GM12874 (cell line): ENCODE measurements at regions not wholly inside any gene's neighbourhood (a gene's known extent, or its start where the extent isn't known, plus 50 kb on each side); places are given as distances from the start of the nearest gene placed in this dataset.

Experiments used
- TF ChIP-seq, protein P1 (sequence below): IDR thresholded peaks from 2 replicates; pipeline ENCODE4 v1.5.1; 2011; ENCODE audit warnings: low read depth, mild to moderate bottlenecking, control low read depth, low read length, moderate library complexity; ENCODE audit not compliant: insufficient read depth

- TF ChIP-seq, protein P1, sequence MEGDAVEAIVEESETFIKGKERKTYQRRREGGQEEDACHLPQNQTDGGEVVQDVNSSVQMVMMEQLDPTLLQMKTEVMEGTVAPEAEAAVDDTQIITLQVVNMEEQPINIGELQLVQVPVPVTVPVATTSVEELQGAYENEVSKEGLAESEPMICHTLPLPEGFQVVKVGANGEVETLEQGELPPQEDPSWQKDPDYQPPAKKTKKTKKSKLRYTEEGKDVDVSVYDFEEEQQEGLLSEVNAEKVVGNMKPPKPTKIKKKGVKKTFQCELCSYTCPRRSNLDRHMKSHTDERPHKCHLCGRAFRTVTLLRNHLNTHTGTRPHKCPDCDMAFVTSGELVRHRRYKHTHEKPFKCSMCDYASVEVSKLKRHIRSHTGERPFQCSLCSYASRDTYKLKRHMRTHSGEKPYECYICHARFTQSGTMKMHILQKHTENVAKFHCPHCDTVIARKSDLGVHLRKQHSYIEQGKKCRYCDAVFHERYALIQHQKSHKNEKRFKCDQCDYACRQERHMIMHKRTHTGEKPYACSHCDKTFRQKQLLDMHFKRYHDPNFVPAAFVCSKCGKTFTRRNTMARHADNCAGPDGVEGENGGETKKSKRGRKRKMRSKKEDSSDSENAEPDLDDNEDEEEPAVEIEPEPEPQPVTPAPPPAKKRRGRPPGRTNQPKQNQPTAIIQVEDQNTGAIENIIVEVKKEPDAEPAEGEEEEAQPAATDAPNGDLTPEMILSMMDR, result no peak
Observed at GRCh38 chr1:68814067-68814466, 317.2 kb upstream of the DEPDC1 start.

DNA sequence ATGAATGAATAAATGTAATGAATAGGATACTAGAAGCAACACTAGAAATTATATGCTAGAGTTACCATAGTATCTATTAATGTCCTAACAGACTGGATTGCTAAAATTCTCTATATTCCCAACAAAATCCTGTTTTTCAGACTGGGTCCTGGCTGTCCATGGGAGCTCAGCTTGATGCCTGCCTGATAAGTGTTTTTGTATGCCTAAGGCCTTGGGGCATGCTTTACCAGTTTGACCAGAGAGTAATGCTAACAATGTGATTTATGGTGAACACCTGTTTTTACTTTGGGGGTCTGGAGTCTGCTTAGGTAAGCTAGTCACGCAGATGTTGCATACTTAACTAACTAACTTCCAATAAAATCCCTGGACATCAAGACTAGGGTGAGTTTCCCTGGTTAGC, 318.8 kb upstream of the DEPDC1 start:
- TF ChIP-seq, protein P1, result no peak

DNA sequence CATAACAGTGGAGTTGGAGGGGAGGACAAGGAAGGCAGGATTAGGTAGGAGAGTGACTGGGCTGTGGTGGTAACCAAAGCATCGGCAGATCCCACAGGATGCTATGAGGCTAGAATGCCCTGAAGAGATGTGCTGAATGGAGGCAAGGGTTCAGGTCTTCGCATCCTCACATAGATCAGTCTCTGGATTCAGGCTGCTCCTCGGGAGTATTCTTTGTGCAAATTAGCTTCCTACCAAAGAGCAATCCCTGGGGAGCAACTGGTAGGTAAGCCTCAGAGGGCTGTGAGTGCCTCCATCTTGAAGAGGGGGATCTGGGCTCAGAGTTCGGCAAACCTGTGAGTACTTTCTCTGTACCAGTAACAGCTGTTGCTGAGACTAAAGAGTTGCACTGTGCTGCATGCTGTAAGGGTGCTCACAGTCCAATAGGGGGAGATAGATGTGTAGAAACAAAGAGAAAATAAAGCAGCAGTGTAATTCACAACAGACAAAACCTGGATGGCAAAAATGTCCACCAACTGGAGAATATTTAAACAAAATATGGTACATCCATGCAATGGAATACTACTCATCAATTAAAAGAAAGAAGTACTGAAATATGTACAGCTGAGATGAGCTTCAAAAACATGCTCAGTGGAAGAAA, 322.4 kb upstream of the DEPDC1 start:
- TF ChIP-seq, protein P1, result no peak

- TF ChIP-seq, protein P1, result no peak
Observed at GRCh38 chr1:68820151-68820550, 323.3 kb upstream of the DEPDC1 start.

DNA sequence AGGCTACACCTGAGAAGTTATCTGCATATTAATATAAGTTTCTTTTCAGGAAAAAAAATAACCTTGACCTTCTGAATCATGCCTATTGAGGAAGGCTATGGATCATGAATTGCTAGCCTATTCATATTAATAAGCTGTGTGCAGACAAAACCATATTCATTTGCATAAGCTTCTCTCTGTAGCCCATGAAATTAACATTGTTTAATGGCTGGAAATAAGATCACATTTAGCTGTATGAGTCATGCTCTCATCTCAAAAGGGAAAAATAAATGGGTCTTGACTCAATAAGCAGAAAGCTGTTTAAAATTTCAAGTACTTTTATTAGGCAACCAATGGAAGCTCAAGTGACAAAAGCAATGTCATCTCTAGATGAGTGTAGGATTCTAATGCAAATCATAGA, 330.0 kb upstream of the DEPDC1 start:
- TF ChIP-seq, protein P1, result no peak

- TF ChIP-seq, protein P1, result no peak
Observed at GRCh38 chr1:68827261-68827660, 330.4 kb upstream of the DEPDC1 start.

DNA sequence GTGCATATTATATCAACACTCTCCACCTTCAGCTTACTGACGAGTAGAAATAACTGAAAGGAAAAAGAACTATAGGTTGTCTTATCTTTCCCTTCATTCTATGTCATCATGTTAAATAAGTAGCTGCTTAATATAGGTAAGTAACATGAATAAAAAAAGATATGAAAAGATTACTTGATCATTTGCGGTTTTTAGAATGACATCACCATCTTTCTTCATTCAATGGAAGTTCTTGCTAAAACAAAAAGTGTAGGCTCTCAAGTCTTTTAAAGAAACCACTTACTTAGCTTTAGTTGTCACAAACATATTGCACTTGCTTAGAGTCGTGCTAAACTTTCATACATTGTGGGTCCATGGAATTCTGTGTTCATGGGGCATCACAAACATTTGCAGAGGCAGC, 331.1 kb upstream of the DEPDC1 start:
- TF ChIP-seq, protein P1, result no peak
